ENCODE measurements at regions not wholly inside any gene's neighbourhood (a gene's known extent, or its start where the extent isn't known, plus 50 kb on each side); places are given as distances from the start of the nearest gene placed in this dataset.

GRCh38 chr11:121775276-121775675 is 322.5 kb upstream of the SORL1-AS1 start:
- Histone ChIP-seq H3K9me3 (no peaks in the 10 kb centered on the region), H3K27ac (no peak overlapping the region), H3K4me3 (no peak overlapping the region), H3K36me3 (no peaks in the 10 kb centered on the region), H3K27me3 (no peaks in the 10 kb centered on the region), H3K4me1 (no peaks in the 10 kb centered on the region)
- TF ChIP-seq POLR2AphosphoS5 (IDR thresholded peaks at IDR 0.05) = no peak
- no peak for TF ChIP-seq CTCF (IDR thresholded peaks at IDR 0.05)
- no peak for TF ChIP-seq POLR2A (IDR thresholded peaks at IDR 0.05)
- DNase-seq (ENCODE audit: low spot score in 2 of 2) = no peak
- intact Hi-C loops (cut with DNase I; ENCODE audit: low total_unique reads) = no loop called here

GRCh38 chr11:121773076-121773475 is 320.3 kb upstream of the SORL1-AS1 start:
- H3K27me3 ChIP-seq = no peaks in the 10 kb centered on the region
- no peaks in the 10 kb centered on the region for H3K36me3 ChIP-seq
- intact Hi-C loops (cut with DNase I; ENCODE audit: low total_unique reads) = no loop called here
- H3K9me3 ChIP-seq = no peaks in the 10 kb centered on the region
- no peaks in the 10 kb centered on the region for H3K4me1 ChIP-seq
- TF ChIP-seq CTCF (IDR thresholded peaks at IDR 0.05) (no peak), POLR2AphosphoS5 (IDR thresholded peaks at IDR 0.05) (no peak), POLR2A (IDR thresholded peaks at IDR 0.05) (no peak)
- no peak overlapping the region for H3K4me3 ChIP-seq
- DNase-seq (ENCODE audit: low spot score in 2 of 2) = no peak
- no peak overlapping the region for H3K27ac ChIP-seq

GRCh38 chr11:121770939-121771595 is 318.3 kb upstream of the SORL1-AS1 start:
- TF ChIP-seq CTCF (IDR thresholded peaks at IDR 0.05) = no peak
- no peak for TF ChIP-seq POLR2AphosphoS5 (IDR thresholded peaks at IDR 0.05)
- TF ChIP-seq POLR2A (IDR thresholded peaks at IDR 0.05) = no peak
- Histone ChIP-seq H3K4me1 (no peaks in the 10 kb centered on the region), H3K27ac (no peak overlapping the region), H3K36me3 (no peaks in the 10 kb centered on the region), H3K9me3 (no peaks in the 10 kb centered on the region), H3K4me3 (no peak overlapping the region), H3K27me3 (no peaks in the 10 kb centered on the region)
- intact Hi-C loops (cut with DNase I; ENCODE audit: low total_unique reads) = no loop called here
- no peak for DNase-seq (ENCODE audit: low spot score in 2 of 2)

- no peak for TF ChIP-seq POLR2AphosphoS5 (IDR thresholded peaks at IDR 0.05)
- TF ChIP-seq POLR2A (IDR thresholded peaks at IDR 0.05) = no peak
- TF ChIP-seq CTCF (IDR thresholded peaks at IDR 0.05) = no peak
- no peaks in the 10 kb centered on the region for H3K9me3 ChIP-seq
- no peak overlapping the region for H3K4me3 ChIP-seq
- no peaks in the 10 kb centered on the region for H3K27me3 ChIP-seq
- no peak overlapping the region for H3K27ac ChIP-seq
- no peaks in the 10 kb centered on the region for H3K36me3 ChIP-seq
- intact Hi-C loops (cut with DNase I; ENCODE audit: low total_unique reads) = no loop called here
- H3K4me1 ChIP-seq = no peaks in the 10 kb centered on the region
- no peak for DNase-seq (ENCODE audit: low spot score in 2 of 2)
These were observed 316.4 kb upstream of the SORL1-AS1 start for GRCh38 chr11:121769191-121769590.

- intact Hi-C loops (cut with DNase I; ENCODE audit: low total_unique reads) = no loop called here
- H3K9me3 ChIP-seq = no peaks in the 10 kb centered on the region
- no peaks in the 10 kb centered on the region for H3K36me3 ChIP-seq
- no peaks in the 10 kb centered on the region for H3K27me3 ChIP-seq
- no peak for DNase-seq (ENCODE audit: low spot score in 2 of 2)
- no peaks in the 10 kb centered on the region for H3K4me1 ChIP-seq
- H3K4me3 ChIP-seq = no peak overlapping the region
- H3K27ac ChIP-seq = no peak overlapping the region
- TF ChIP-seq POLR2AphosphoS5 (IDR thresholded peaks at IDR 0.05) (no peak), POLR2A (IDR thresholded peaks at IDR 0.05) (no peak), CTCF (IDR thresholded peaks at IDR 0.05) (no peak)
These were observed 314.7 kb upstream of the SORL1-AS1 start for GRCh38 chr11:121767433-121767832.

All from breast epithelium (tissue), 4 donors.